ENCODE measurements at regions not wholly inside any gene's neighbourhood (a gene's known extent, or its start where the extent isn't known, plus 50 kb on each side); places are given as distances from the start of the nearest gene placed in this dataset.

- no peaks in the 10 kb centered on the region for H3K36me3 Mint-ChIP-seq (ENCODE audit: low read depth)
- no peaks in the 10 kb centered on the region for H3K27me3 Mint-ChIP-seq (ENCODE audit: insufficient read depth)
- no peak overlapping the region for H3K27ac Mint-ChIP-seq
- H3K4me1 Mint-ChIP-seq (ENCODE audit: low read depth) = no peaks in the 10 kb centered on the region
- TF ChIP-seq CTCF (IDR thresholded peaks at IDR 0.05) = no peak
- no peak for DNase-seq
- peaks cover 29% of the 10 kb centered on the region for H3K9me3 Mint-ChIP-seq
- H3K4me3 Mint-ChIP-seq = no peak overlapping the region
Measured at GRCh38 chr2:59594671-59595222, 958.7 kb downstream of the BCL11A start.

GRCh38 chr2:59590798-59591197 is 962.7 kb downstream of the BCL11A start:
- no peaks in the 10 kb centered on the region for H3K36me3 Mint-ChIP-seq (ENCODE audit: low read depth)
- TF ChIP-seq CTCF (IDR thresholded peaks at IDR 0.05) = no peak

GRCh38 chr2:59589881-59590280 is 963.6 kb downstream of the BCL11A start:
- Mint-ChIP-seq H3K27me3 (ENCODE audit: insufficient read depth) (no peaks in the 10 kb centered on the region), H3K4me3 (no peak overlapping the region), H3K36me3 (ENCODE audit: low read depth) (no peaks in the 10 kb centered on the region), H3K27ac (no peak overlapping the region), H3K4me1 (ENCODE audit: low read depth) (no peaks in the 10 kb centered on the region), H3K9me3 (peaks cover 44% of the 10 kb centered on the region)
- no peak for TF ChIP-seq CTCF (IDR thresholded peaks at IDR 0.05)
- no peak for DNase-seq

More at GRCh38 chr2:59590798-59591197, 962.7 kb downstream of the BCL11A start:
- Mint-ChIP-seq H3K27me3 (ENCODE audit: insufficient read depth) (no peaks in the 10 kb centered on the region), H3K9me3 (peaks cover 40% of the 10 kb centered on the region), H3K4me3 (no peak overlapping the region), H3K27ac (no peak overlapping the region), H3K4me1 (ENCODE audit: low read depth) (no peaks in the 10 kb centered on the region)
- DNase-seq = no peak

- H3K4me1 Mint-ChIP-seq (ENCODE audit: low read depth) = no peaks in the 10 kb centered on the region
- peaks cover 49% of the 10 kb centered on the region for H3K9me3 Mint-ChIP-seq
- no peaks in the 10 kb centered on the region for H3K36me3 Mint-ChIP-seq (ENCODE audit: low read depth)
- no peak overlapping the region for H3K27ac Mint-ChIP-seq
- no peak overlapping the region for H3K4me3 Mint-ChIP-seq
- TF ChIP-seq CTCF (IDR thresholded peaks at IDR 0.05) = no peak
- no peaks in the 10 kb centered on the region for H3K27me3 Mint-ChIP-seq (ENCODE audit: insufficient read depth)
- no peak for DNase-seq
Measured at GRCh38 chr2:59588286-59588685, 965.2 kb downstream of the BCL11A start.

- H3K27ac Mint-ChIP-seq = no peak overlapping the region
- no peaks in the 10 kb centered on the region for H3K27me3 Mint-ChIP-seq (ENCODE audit: insufficient read depth)
- TF ChIP-seq CTCF (IDR thresholded peaks at IDR 0.05) = no peak
- H3K36me3 Mint-ChIP-seq (ENCODE audit: low read depth) = no peaks in the 10 kb centered on the region
- H3K9me3 Mint-ChIP-seq = peaks cover 61% of the 10 kb centered on the region
- no peaks in the 10 kb centered on the region for H3K4me1 Mint-ChIP-seq (ENCODE audit: low read depth)
- H3K4me3 Mint-ChIP-seq = no peak overlapping the region
- no peak for DNase-seq
Measured at GRCh38 chr2:59586176-59586575, 967.3 kb downstream of the BCL11A start.

- no peak for TF ChIP-seq CTCF (IDR thresholded peaks at IDR 0.05)
- Mint-ChIP-seq H3K9me3 (peaks cover 66% of the 10 kb centered on the region), H3K4me1 (ENCODE audit: low read depth) (no peaks in the 10 kb centered on the region), H3K27me3 (ENCODE audit: insufficient read depth) (no peaks in the 10 kb centered on the region), H3K4me3 (no peak overlapping the region), H3K27ac (no peak overlapping the region), H3K36me3 (ENCODE audit: low read depth) (0 out of 2 replicates have a peak, but pooled peaks cover under 1% of the 10 kb centered on the region)
- no peak for DNase-seq
Measured at GRCh38 chr2:59585655-59586054, 967.8 kb downstream of the BCL11A start.

All from HFFc6 (cell line).